ENCODE measurements at regions not wholly inside any gene's neighbourhood (a gene's known extent, or its start where the extent isn't known, plus 50 kb on each side); places are given as distances from the start of the nearest gene placed in this dataset.

DNA sequence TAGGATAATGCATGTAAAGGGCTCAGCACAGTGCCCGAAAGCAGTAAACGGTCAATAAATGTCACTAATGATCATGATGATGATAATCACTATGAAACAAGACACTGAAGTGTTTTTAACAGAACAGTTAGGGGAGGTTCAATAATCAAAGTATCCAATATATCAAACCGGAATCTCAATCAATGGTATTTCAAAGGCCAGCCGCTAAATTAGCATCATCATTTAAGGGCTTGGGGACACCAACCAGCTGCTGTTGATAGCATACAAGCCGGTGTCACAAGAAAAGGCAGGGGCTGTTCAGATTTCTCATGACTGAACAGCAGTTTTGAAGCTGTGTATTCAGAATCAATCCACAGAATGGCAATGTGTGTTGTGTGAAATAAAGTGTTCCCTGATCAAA is 316.0 kb upstream of the NPVF start:
- TF ChIP-seq, protein P1, sequence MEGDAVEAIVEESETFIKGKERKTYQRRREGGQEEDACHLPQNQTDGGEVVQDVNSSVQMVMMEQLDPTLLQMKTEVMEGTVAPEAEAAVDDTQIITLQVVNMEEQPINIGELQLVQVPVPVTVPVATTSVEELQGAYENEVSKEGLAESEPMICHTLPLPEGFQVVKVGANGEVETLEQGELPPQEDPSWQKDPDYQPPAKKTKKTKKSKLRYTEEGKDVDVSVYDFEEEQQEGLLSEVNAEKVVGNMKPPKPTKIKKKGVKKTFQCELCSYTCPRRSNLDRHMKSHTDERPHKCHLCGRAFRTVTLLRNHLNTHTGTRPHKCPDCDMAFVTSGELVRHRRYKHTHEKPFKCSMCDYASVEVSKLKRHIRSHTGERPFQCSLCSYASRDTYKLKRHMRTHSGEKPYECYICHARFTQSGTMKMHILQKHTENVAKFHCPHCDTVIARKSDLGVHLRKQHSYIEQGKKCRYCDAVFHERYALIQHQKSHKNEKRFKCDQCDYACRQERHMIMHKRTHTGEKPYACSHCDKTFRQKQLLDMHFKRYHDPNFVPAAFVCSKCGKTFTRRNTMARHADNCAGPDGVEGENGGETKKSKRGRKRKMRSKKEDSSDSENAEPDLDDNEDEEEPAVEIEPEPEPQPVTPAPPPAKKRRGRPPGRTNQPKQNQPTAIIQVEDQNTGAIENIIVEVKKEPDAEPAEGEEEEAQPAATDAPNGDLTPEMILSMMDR (IDR thresholded peaks at IDR 0.05) = no peak
- no peak for TF ChIP-seq POLR2A (IDR thresholded peaks at IDR 0.05)

Data from breast epithelium (tissue), 3 donors.